Right lobe of liver (tissue), 6 donors: ENCODE measurements at regions not wholly inside any gene's neighbourhood (a gene's known extent, or its start where the extent isn't known, plus 50 kb on each side); places are given as distances from the start of the nearest gene placed in this dataset.
"Not testable (repeated sequence)": the region's sequence is repeated elsewhere in the genome, so short reads cannot be mapped to it uniquely, and the experiment has no call there.

Experiments
- ATAC-seq, 4 donors: fragments of 200-7000 bp; cut with Tn5 transposase; one replicate each; pipeline ENCODE4 v1.9.1; 2020; ENCODE audit warnings: mild to moderate bottlenecking in 4 of 4, moderate library complexity in 4 of 4
- DNase-seq, 3 donors: peaks; one replicate each; pipeline ENCODE4 v3.0.0-alpha.2; 2020
- H3K27ac ChIP-seq, 3 donors: fragments of 200-600 bp; one replicate each; pipeline ENCODE4 v1.8.0; 2022
- H3K27me3 ChIP-seq, 2 donors: fragments of 200-600 bp; one replicate each; pipeline ENCODE4 v1.8.0; 2022
- H3K36me3 ChIP-seq, 4 donors: fragments of 200-600 bp; sonication (generic) in 1 of 4; one replicate each; pipeline versions ENCODE4 v1.5.1 to v1.8.0; 2017 to 2022; ENCODE audit warnings: control low read depth in 1 of 4
- H3K4me1 ChIP-seq, 4 donors: fragments of 200-600 bp; sonication (generic) in 1 of 4; one replicate each; pipeline versions ENCODE4 v1.5.1 to v1.8.0; 2017 to 2022; ENCODE audit warnings: control low read depth in 1 of 4
- H3K4me3 ChIP-seq, 3 donors: fragments of 200-600 bp; one replicate each; pipeline ENCODE4 v1.8.0; 2022
- H3K9me3 ChIP-seq, 4 donors: fragments of 200-600 bp; sonication (generic) in 1 of 4; one replicate each; pipeline versions ENCODE4 v1.5.1 to v1.8.0; 2017 to 2022; ENCODE audit warnings: control low read depth in 1 of 4
- CTCF ChIP-seq, 4 donors: fragments of 200-600 bp in 3 of 4; fragments of 450-650 bp in 1 of 4; IDR thresholded peaks; one replicate each; pipeline versions ENCODE4 v1.5.1 to v1.8.0; 2016 to 2022; ENCODE audit warnings: antibody characterized with exemption in 4 of 4, mild to moderate bottlenecking in 2 of 4
- POLR2A ChIP-seq: fragments of 450-650 bp; IDR thresholded peaks from one replicate; pipeline ENCODE4 v1.6.1; 2017; ENCODE audit warnings: antibody characterized with exemption, mild to moderate bottlenecking
- WGBS: methylation state at CpG from one replicate; pipeline ENCODE4 v1.1.6; 2018; ENCODE audit warnings: low coverage, low lambda C conversion rate; ENCODE audit not compliant: insufficient coverage; ENCODE audit errors: missing lambda C conversion rate; 5-methylcytosine and 5-hydroxymethylcytosine counted together
- intact Hi-C, 2 donors: fragments of 100-400 bp; cut with DNase I; formaldehyde crosslinking; loops; one replicate each; pipeline versions ENCODE4 v1.11.2 to v1.14.1; 2022
- donor health status: DM: no; HTN: yes; CAD: no.
- donor health status: DM: no; HTN: no; CAD: no.
- donor health status: DM: no; HTN: no; CAD: no.
- donor health status: DM: no; HTN: yes; CAD: no.
- donor health status: DM: no; HTN: yes; CAD: no.

- Histone ChIP-seq H3K27ac (no peak overlapping the region), H3K4me3 (no peak overlapping the region), H3K36me3 (no peaks in the 10 kb centered on the region), H3K27me3 (no peaks in the 10 kb centered on the region), H3K4me1 (no peaks in the 10 kb centered on the region), H3K9me3 (no peaks in the 10 kb centered on the region)
- no peak for TF ChIP-seq POLR2A
- no peak for TF ChIP-seq CTCF (IDR thresholded peaks at IDR 0.05)
- DNase-seq, result no peak
- ATAC-seq, result peak in 1 of 4 donors; percentile 14
- 71% methylated on average over 2 of the region's 8 CpGs for WGBS
- intact Hi-C loops, result no loop called here
Observed at GRCh38 chr6:125445054-125445453, 143.3 kb upstream of the HDDC2 start.

- intact Hi-C loops, result no loop called here
Observed at GRCh38 chr6:125446011-125446410, 144.2 kb upstream of the HDDC2 start.

GRCh38 chr6:125451750-125452149 is 150.0 kb upstream of the HDDC2 start:
- TF ChIP-seq POLR2A, result no peak
- TF ChIP-seq CTCF (IDR thresholded peaks at IDR 0.05), result no peak
- ATAC-seq (no peak), DNase-seq (no peak)
- peaks cover 0 to 5% (median 0%) of the 10 kb centered on the region in 4 donors for H3K9me3 ChIP-seq
- H3K36me3 ChIP-seq, result no peaks in the 10 kb centered on the region
- WGBS, result 33% methylated on average over 2 of the region's 2 CpGs
- no peaks in the 10 kb centered on the region for H3K4me1 ChIP-seq
- H3K27ac ChIP-seq, result no peak overlapping the region
- H3K27me3 ChIP-seq, result no peaks in the 10 kb centered on the region
- H3K4me3 ChIP-seq, result no peak overlapping the region
- intact Hi-C loops, result no loop called here

More at GRCh38 chr6:125446011-125446410, 144.2 kb upstream of the HDDC2 start:
- Histone ChIP-seq H3K27me3 (no peaks in the 10 kb centered on the region), H3K36me3 (no peaks in the 10 kb centered on the region), H3K27ac (no peak overlapping the region), H3K4me3 (no peak overlapping the region), H3K4me1 (no peaks in the 10 kb centered on the region), H3K9me3 (no peaks in the 10 kb centered on the region)
- WGBS, result 74% methylated on average over 5 of the region's 5 CpGs
- ATAC-seq (no peak), DNase-seq (no peak)
- TF ChIP-seq POLR2A, result no peak

GRCh38 chr6:125453516-125453915 is 151.7 kb upstream of the HDDC2 start:
- no peak overlapping the region for H3K27ac ChIP-seq

GRCh38 chr6:125454351-125454750 is 152.6 kb upstream of the HDDC2 start:
- Histone ChIP-seq H3K4me1 (no peaks in the 10 kb centered on the region), H3K27ac (no peak overlapping the region), H3K27me3 (no peaks in the 10 kb centered on the region), H3K36me3 (no peaks in the 10 kb centered on the region), H3K9me3 (peaks cover 0 to 5% (median 0%) of the 10 kb centered on the region in 4 donors), H3K4me3 (no peak overlapping the region)
- DNase-seq (no peak), ATAC-seq (no peak)
- WGBS, result 75% methylated on average over 1 of the region's 1 CpG
- intact Hi-C loops, result no loop called here
- TF ChIP-seq POLR2A (no peak), CTCF (IDR thresholded peaks at IDR 0.05) (no peak)

More at GRCh38 chr6:125453516-125453915, 151.7 kb upstream of the HDDC2 start:
- TF ChIP-seq POLR2A (no peak), CTCF (IDR thresholded peaks at IDR 0.05) (no peak)
- Histone ChIP-seq H3K27me3 (no peaks in the 10 kb centered on the region), H3K4me1 (no peaks in the 10 kb centered on the region), H3K9me3 (peaks cover 0 to 5% (median 0%) of the 10 kb centered on the region in 4 donors), H3K36me3 (no peaks in the 10 kb centered on the region), H3K4me3 (no peak overlapping the region)
- DNase-seq (no peak), ATAC-seq (no peak)
- intact Hi-C loops, result no loop called here
- WGBS, result 40% methylated on average over 2 of the region's 4 CpGs

GRCh38 chr6:125458493-125458892 is 156.7 kb upstream of the HDDC2 start:
- intact Hi-C loops, H3K27me3 ChIP-seq, H3K9me3 ChIP-seq, ATAC-seq, H3K27ac ChIP-seq, H3K4me1 ChIP-seq, H3K36me3 ChIP-seq, DNase-seq, H3K4me3 ChIP-seq: not testable (repeated sequence)
- no CpG with 5 or more reads among the region's 1 CpG for WGBS

GRCh38 chr6:125465332-125465731 is 163.6 kb upstream of the HDDC2 start:
- H3K36me3 ChIP-seq, intact Hi-C loops, ATAC-seq: not testable (repeated sequence)

More at GRCh38 chr6:125465332-125465731, 163.6 kb upstream of the HDDC2 start:
- H3K4me3 ChIP-seq, H3K27me3 ChIP-seq, H3K27ac ChIP-seq, H3K9me3 ChIP-seq, H3K4me1 ChIP-seq, DNase-seq: not testable (repeated sequence)
- no CpG with 5 or more reads among the region's 1 CpG for WGBS
